Colonic mucosa (tissue), 4 donors: ENCODE measurements at regions not wholly inside any gene's neighbourhood (a gene's known extent, or its start where the extent isn't known, plus 50 kb on each side); places are given as distances from the start of the nearest gene placed in this dataset.

Source experiments
- DNase-seq: peaks from one replicate; pipeline ENCODE4 v3.0.0-alpha.2; 2020
- H3K27ac ChIP-seq: fragments of 200-600 bp; one replicate; pipeline ENCODE4 v1.8.0; 2021
- H3K27me3 ChIP-seq: fragments of 200-600 bp; one replicate; pipeline ENCODE4 v1.8.0; 2021
- H3K36me3 ChIP-seq: fragments of 200-600 bp; one replicate; pipeline ENCODE4 v1.8.0; 2021
- H3K4me1 ChIP-seq: fragments of 200-600 bp; one replicate; pipeline ENCODE4 v1.8.0; 2021; ENCODE audit warnings: mild to moderate bottlenecking
- H3K4me3 ChIP-seq: fragments of 200-600 bp; one replicate; pipeline ENCODE4 v1.8.0; 2021
- H3K9ac ChIP-seq, 2 donors: one replicate each; pipeline ENCODE4 v1.7.0; 2013; ENCODE audit warnings: control low read depth in 2 of 2, low read depth in 2 of 2, low read length in 2 of 2
- H3K9me3 ChIP-seq: fragments of 200-600 bp; one replicate; pipeline ENCODE4 v1.8.0; 2021
- CTCF ChIP-seq: fragments of 200-600 bp; IDR thresholded peaks from one replicate; pipeline ENCODE4 v1.8.0; 2022; ENCODE audit warnings: antibody characterized with exemption, mild to moderate bottlenecking
- intact Hi-C: fragments of 100-400 bp; cut with DNase I; formaldehyde crosslinking; loops from one replicate; pipeline ENCODE4 v1.14.1; 2022
- donor health status: healthy.
- donor health status: DM: no; HTN: no; CAD: no.
- donor health status: DM: no; HTN: no; CAD: no.

GRCh38 chr21:16007943-16008342 lies 278.2 kb downstream of the USP25 start:
- intact Hi-C loops, result no loop called here
- H3K4me1 ChIP-seq, result no peaks in the 10 kb centered on the region
- no peak for DNase-seq
- no peak overlapping the region for H3K9ac ChIP-seq
- no peak for TF ChIP-seq CTCF
- no peaks in the 10 kb centered on the region for H3K36me3 ChIP-seq
- H3K27me3 ChIP-seq, result no peaks in the 10 kb centered on the region
- no peaks in the 10 kb centered on the region for H3K9me3 ChIP-seq
- no peak overlapping the region for H3K27ac ChIP-seq
- no peak overlapping the region for H3K4me3 ChIP-seq

GRCh38 chr21:16011719-16012118 lies 281.9 kb downstream of the USP25 start:
- no peak overlapping the region for H3K4me3 ChIP-seq
- TF ChIP-seq CTCF, result no peak
- H3K27me3 ChIP-seq, result no peaks in the 10 kb centered on the region
- no peak for DNase-seq
- no peak overlapping the region for H3K27ac ChIP-seq
- H3K9me3 ChIP-seq, result no peaks in the 10 kb centered on the region
- H3K4me1 ChIP-seq, result no peaks in the 10 kb centered on the region
- intact Hi-C loops, result no loop called here
- no peaks in the 10 kb centered on the region for H3K36me3 ChIP-seq
- no peak overlapping the region for H3K9ac ChIP-seq

GRCh38 chr21:16013570-16013969 lies 283.8 kb downstream of the USP25 start:
- H3K36me3 ChIP-seq, result no peaks in the 10 kb centered on the region
- H3K27me3 ChIP-seq, result no peaks in the 10 kb centered on the region
- H3K4me1 ChIP-seq, result no peaks in the 10 kb centered on the region
- no peak for TF ChIP-seq CTCF
- intact Hi-C loops, result no loop called here
- H3K27ac ChIP-seq, result no peak overlapping the region
- H3K9ac ChIP-seq, result no peak overlapping the region
- DNase-seq, result no peak
- H3K9me3 ChIP-seq, result no peaks in the 10 kb centered on the region
- H3K4me3 ChIP-seq, result no peak overlapping the region

- Histone ChIP-seq H3K36me3 (no peaks in the 10 kb centered on the region), H3K27me3 (no peaks in the 10 kb centered on the region), H3K9ac (no peak overlapping the region), H3K4me1 (no peaks in the 10 kb centered on the region), H3K4me3 (no peak overlapping the region), H3K27ac (no peak overlapping the region), H3K9me3 (no peaks in the 10 kb centered on the region)
- no peak for DNase-seq
- TF ChIP-seq CTCF, result no peak
- intact Hi-C loops, result no loop called here
Measured at GRCh38 chr21:16020878-16021277, 291.1 kb downstream of the USP25 start.

- Histone ChIP-seq H3K27me3 (no peaks in the 10 kb centered on the region), H3K27ac (no peak overlapping the region), H3K9ac (no peak overlapping the region), H3K4me3 (no peak overlapping the region), H3K4me1 (no peaks in the 10 kb centered on the region), H3K9me3 (no peaks in the 10 kb centered on the region), H3K36me3 (no peaks in the 10 kb centered on the region)
- no peak for TF ChIP-seq CTCF
- intact Hi-C loops, result no loop called here
- DNase-seq, result no peak
Measured at GRCh38 chr21:16022116-16022515, 292.3 kb downstream of the USP25 start.

GRCh38 chr21:16022921-16023320 lies 293.1 kb downstream of the USP25 start:
- intact Hi-C loops, result no loop called here
- DNase-seq, result no peak
- Histone ChIP-seq H3K9ac (no peak overlapping the region), H3K4me3 (no peak overlapping the region), H3K4me1 (no peaks in the 10 kb centered on the region), H3K27me3 (no peaks in the 10 kb centered on the region), H3K27ac (no peak overlapping the region), H3K36me3 (no peaks in the 10 kb centered on the region), H3K9me3 (no peaks in the 10 kb centered on the region)
- TF ChIP-seq CTCF, result no peak
